ENCODE measurements at regions not wholly inside any gene's neighbourhood (a gene's known extent, or its start where the extent isn't known, plus 50 kb on each side); places are given as distances from the start of the nearest gene placed in this dataset.

DNA sequence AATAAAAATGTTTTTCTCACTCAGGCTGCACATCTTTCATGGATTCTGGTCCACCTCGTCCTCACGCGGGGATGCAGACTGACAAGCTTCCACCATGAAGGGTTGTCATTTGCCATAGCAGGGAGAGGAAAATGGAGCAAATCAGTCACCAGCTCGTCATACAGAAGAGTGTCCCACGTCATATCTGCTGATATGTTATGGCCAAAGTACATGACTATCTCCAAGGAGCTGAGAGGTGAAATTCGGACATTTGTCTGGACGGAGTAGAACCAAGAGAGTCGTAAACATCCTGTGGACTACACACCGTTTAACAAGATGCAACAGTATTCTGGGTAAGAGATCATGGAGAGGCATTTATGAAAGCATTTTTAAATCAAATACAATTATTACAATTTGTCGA lies 75.3 kb upstream of the MYOCD start:
- no peak for DNase-seq (ENCODE audit: low spot score)

DNA sequence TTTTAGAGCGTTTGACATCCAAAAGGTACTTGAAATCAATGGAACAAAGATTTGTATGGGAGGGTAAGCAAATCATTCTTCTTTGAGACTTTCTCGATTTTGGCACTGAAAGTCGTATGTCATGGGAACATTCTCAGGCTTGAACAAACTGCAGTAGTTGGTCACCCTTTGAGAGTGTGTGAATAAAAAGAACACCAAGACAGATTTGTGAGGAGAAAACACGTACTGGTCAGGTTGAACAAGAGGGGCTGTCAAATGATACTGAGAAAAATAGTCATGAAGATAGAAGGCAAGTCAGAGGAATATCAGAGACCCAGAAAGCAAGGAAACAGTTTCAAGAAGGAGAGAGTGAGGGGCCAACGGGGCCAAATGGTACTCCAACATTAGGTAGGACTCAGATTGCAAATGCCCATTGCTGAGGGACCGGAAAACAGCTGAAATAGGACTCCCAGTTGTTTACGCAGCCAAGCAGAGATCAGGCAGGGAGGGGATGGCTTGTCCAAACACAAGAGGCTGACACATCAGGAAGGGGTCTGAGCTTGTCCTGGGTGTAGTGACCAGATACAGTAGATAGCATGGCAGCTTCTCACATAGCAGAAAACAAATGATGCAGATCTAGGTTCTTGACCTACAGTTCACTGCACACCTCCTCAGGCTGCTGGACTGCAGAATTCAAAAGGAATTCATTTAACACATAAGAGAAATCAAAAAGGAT lies 74.5 kb upstream of the MYOCD start:
- no peak for DNase-seq (ENCODE audit: low spot score)

DNA sequence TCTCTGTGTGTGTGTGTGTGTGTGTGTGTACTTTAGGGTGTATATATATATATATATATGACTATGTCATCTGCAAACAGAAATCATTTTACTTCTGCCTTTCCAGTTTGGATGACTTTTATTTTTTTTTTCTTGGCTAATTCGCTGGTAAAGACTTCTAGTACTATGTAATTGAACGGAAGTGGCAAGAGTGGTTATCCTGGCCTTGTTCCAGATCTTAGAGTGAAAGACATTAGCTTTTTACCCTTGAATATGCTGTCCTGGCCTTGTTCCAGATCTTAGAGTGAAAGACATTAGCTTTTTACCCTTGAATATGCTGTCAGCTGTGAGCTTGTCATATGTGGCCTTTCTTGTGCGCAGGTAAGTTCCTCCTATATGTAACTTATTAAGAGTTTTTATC lies 72.7 kb upstream of the MYOCD start:
- no peak for DNase-seq (ENCODE audit: low spot score)

DNA sequence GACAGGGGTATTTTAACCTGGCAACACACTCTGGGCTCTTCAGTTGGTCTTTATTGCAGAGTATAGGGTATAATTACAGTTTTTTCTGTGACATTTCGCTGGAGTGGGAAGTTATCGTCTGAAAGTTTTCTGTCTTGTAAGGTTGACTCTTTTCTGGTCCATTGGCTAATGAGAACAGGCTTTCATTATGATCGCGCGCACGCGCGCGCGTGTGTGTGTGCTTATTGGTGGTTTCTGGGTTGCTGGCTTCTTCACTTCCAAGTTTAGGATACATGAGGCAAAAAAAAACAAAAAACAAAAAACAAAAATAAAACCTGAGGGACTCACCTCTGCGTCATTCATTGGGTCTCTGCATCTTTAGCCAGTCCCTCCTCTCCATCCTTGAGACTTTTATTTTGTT lies 68.7 kb upstream of the MYOCD start:
- no peak for DNase-seq (ENCODE audit: low spot score)

DNA sequence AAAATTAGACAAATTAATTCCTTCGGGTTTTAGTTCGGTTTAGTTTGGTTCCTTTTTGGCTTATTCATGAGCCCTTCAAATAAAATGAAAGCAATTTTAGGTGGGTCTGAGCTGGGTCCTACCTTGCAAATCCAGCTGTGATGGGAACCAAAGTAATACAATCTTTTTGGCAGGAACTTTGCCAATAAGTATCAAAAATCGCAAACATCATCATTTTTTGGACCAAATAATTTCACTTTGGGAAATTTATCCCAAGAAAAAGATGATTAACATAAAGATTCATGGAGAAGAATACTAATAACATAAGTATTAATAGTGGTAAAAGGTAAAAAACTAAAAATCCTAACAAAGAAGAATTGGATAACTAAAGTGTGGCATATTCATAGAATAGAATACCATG lies 67.8 kb upstream of the MYOCD start:
- no peak for DNase-seq (ENCODE audit: low spot score)

DNA sequence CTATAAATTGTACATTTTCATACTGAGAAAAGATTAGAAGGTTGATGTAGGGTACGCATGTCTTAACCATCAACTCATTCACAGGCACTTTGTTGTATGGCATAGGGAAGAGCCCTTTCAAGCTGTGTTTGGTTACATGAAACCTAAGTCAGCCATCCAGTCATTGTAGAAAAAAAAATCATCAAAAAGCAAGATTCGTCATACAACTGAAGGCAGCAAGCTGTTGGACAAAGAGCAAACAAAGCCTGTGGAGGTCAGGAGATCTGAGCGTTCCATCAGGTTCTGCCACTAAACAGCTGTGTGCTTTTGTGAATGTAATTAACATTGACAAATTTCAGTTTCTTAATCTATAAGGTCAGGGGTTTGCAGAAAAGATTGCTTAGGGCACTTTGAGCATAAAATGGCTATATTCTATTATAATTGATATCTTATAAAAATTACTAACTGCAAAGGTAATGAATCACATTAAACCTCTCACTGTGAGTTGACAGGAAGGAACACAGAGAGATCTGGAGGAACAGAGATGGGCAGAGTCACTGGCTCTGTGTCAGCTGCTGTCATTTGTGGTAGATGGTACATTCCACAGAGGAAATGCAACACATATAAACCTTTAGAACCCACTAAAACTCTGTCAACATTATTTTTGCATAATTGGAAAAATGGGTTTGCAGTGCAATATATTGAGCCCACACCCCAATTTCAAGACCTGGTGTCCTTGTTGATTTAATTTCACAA lies 66.3 kb upstream of the MYOCD start:
- no peak for DNase-seq (ENCODE audit: low spot score)

DNA sequence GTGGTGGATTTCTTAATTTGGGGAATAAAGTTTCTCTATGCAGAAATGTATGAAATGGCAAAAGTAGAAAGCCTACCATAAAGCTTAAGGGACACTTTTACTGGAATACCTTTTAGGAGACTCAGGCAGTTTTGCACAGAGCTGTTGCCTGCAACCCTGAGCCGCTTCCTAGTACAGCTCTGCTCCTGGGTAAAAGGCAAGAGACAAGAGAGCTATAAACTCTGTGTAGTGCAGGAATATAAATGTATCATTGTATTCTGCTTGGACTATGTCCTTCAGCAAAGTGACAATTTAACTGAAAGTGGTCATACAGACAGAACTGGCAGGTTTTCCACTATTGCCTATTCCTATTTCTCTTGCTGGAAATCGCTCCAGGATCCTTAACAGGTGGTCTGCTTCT lies 65.3 kb upstream of the MYOCD start:
- no peak for DNase-seq (ENCODE audit: low spot score)

DNA sequence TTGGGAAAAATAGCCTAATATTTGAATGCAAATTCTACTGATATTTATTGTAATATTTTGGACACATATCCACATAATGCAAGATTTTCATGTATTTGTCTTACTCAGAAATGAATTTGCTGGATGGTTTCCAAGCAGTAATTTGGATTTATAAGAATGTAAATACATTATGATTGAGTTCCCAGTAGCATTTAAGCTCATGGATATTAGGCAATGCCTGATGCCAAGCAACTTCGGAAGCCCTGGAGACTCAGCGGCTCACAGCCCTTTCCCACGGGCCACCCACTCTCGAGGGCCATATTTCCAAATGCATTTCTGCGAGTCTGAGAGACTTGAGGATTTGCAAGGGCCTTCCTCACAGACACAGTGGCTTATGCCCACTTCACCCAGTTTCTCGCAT lies 62.1 kb upstream of the MYOCD start:
- DNase-seq (ENCODE audit: low spot score) = no peak

DNA sequence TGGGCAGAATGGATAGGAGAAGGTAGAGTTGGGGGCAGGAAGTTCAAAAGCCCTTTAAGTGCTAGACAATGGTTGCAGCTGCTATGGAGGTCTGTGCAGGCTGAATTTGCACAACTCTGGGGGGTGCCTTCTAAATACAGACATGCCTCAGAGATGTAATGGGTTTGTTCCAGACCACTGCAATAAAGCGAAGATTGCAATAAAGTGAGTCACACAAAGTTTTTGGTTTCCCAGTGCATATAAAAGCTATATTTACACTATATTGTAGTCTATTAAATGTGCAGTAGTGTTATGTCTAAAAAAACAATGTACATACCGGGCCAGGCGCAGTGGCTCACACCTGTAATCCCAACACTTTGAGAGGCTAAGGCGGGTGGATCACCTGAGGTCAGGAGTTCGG lies 60.5 kb upstream of the MYOCD start:
- DNase-seq (ENCODE audit: low spot score) = no peak

DNA sequence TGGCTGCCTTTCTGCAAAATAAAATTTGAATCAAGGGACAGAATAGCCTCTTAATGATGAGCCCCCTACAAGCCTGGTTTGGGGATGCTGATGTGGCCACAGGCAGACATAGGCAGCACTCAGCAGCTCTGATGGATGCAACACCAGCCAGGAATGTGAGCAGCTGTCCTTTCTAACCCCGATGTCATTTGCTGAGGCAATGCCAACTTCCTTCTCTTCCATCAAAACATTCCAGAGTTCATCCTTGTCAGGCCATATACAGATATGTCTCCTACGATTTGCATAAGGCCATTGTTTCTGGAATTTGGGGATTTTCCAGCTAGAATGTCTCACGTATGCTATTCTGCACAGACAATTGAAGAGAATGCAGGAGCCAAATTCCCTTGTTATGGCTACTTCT lies 52.1 kb upstream of the MYOCD start:
- DNase-seq (ENCODE audit: low spot score) = no peak

All from Ammon's horn (tissue), 1 donor.